Activated CD4-positive, alpha-beta T cell treated with anti-CD3 and anti-CD28 coated beads, Interleukin-2, amount 10 ng/mL, durations not matched to agents 24 days and 14 days (primary cell): ENCODE measurements at regions not wholly inside any gene's neighbourhood (a gene's known extent, or its start where the extent isn't known, plus 50 kb on each side); places are given as distances from the start of the nearest gene placed in this dataset.
"Not testable (repeated sequence)": the region's sequence is repeated elsewhere in the genome, so short reads cannot be mapped to it uniquely, and the experiment has no call there.

Experiments
- DNase-seq: peaks from one replicate; pipeline ENCODE4 v3.0.0; 2022
- H3K27ac Mint-ChIP-seq: one replicate; pipeline ENCODE4 v1.8.0; 2022; ENCODE audit warnings: mild to moderate bottlenecking, mixed read lengths
- H3K27me3 Mint-ChIP-seq: one replicate; pipeline ENCODE4 v1.8.0; 2022; ENCODE audit warnings: mixed read lengths
- H3K36me3 Mint-ChIP-seq: one replicate; pipeline ENCODE4 v1.8.0; 2022; ENCODE audit warnings: low read depth, mild to moderate bottlenecking, mixed read lengths
- H3K4me1 Mint-ChIP-seq: one replicate; pipeline ENCODE4 v1.8.0; 2021; ENCODE audit warnings: mixed read lengths
- H3K4me3 Mint-ChIP-seq: one replicate; pipeline ENCODE4 v1.8.0; 2022; ENCODE audit warnings: mild to moderate bottlenecking, moderate library complexity, mixed read lengths
- H3K9me3 Mint-ChIP-seq: one replicate; pipeline ENCODE4 v1.8.0; 2021; ENCODE audit warnings: mixed read lengths
- intact Hi-C: fragments of 100-400 bp; cut with micrococcal nuclease; formaldehyde crosslinking; loops from one replicate; pipeline ENCODE4 v1.15.1; 2023

GRCh38 chr10:20481054-20481453 is 416.1 kb downstream of the NEBL start:
- intact Hi-C loops = no loop called here
- Mint-ChIP-seq H3K9me3 (peaks cover 3% of the 10 kb centered on the region), H3K4me1 (no peaks in the 10 kb centered on the region), H3K27ac (no peak overlapping the region), H3K27me3 (no peaks in the 10 kb centered on the region), H3K36me3 (no peaks in the 10 kb centered on the region), H3K4me3 (no peak overlapping the region)
- no peak for DNase-seq

GRCh38 chr10:20480575-20480974 is 416.5 kb downstream of the NEBL start:
- H3K9me3 Mint-ChIP-seq, H3K4me3 Mint-ChIP-seq, H3K27ac Mint-ChIP-seq, H3K27me3 Mint-ChIP-seq, H3K36me3 Mint-ChIP-seq, DNase-seq, H3K4me1 Mint-ChIP-seq, intact Hi-C loops: not testable (repeated sequence)

GRCh38 chr10:20474064-20474463 is 423.0 kb downstream of the NEBL start:
- H3K9me3 Mint-ChIP-seq = no peaks in the 10 kb centered on the region
- no peak overlapping the region for H3K4me3 Mint-ChIP-seq
- no peak overlapping the region for H3K27ac Mint-ChIP-seq
- no peak for DNase-seq
- no peaks in the 10 kb centered on the region for H3K27me3 Mint-ChIP-seq
- H3K36me3 Mint-ChIP-seq = no peaks in the 10 kb centered on the region
- peaks cover 2% of the 10 kb centered on the region for H3K4me1 Mint-ChIP-seq
- intact Hi-C loops = no loop called here

- Mint-ChIP-seq H3K9me3 (no peaks in the 10 kb centered on the region), H3K27me3 (no peaks in the 10 kb centered on the region), H3K4me3 (no peak overlapping the region), H3K4me1 (peaks cover 2% of the 10 kb centered on the region), H3K36me3 (no peaks in the 10 kb centered on the region), H3K27ac (no peak overlapping the region)
- intact Hi-C loops = no loop called here
- DNase-seq = no peak
Observed at GRCh38 chr10:20473023-20473760, 423.9 kb downstream of the NEBL start.

- H3K4me3 Mint-ChIP-seq = no peak overlapping the region
- H3K27me3 Mint-ChIP-seq = no peaks in the 10 kb centered on the region
- no peaks in the 10 kb centered on the region for H3K36me3 Mint-ChIP-seq
- peaks cover 10% of the 10 kb centered on the region for H3K9me3 Mint-ChIP-seq
- H3K27ac Mint-ChIP-seq = no peak overlapping the region
- no peaks in the 10 kb centered on the region for H3K4me1 Mint-ChIP-seq
- DNase-seq = no peak
- intact Hi-C loops = no loop called here
Observed at GRCh38 chr10:20466731-20467130, 430.4 kb downstream of the NEBL start.

- no peaks in the 10 kb centered on the region for H3K36me3 Mint-ChIP-seq
- H3K9me3 Mint-ChIP-seq = peaks cover 7% of the 10 kb centered on the region
- intact Hi-C loops = no loop called here
- no peak for DNase-seq
- H3K27ac Mint-ChIP-seq = no peak overlapping the region
- H3K4me3 Mint-ChIP-seq = no peak overlapping the region
- H3K4me1 Mint-ChIP-seq = no peaks in the 10 kb centered on the region
- no peaks in the 10 kb centered on the region for H3K27me3 Mint-ChIP-seq
Observed at GRCh38 chr10:20457649-20458048, 439.5 kb downstream of the NEBL start.

- Mint-ChIP-seq H3K4me3 (no peak overlapping the region), H3K36me3 (no peaks in the 10 kb centered on the region), H3K4me1 (no peaks in the 10 kb centered on the region), H3K9me3 (no peaks in the 10 kb centered on the region), H3K27me3 (no peaks in the 10 kb centered on the region), H3K27ac (no peak overlapping the region)
- no peak for DNase-seq
- intact Hi-C loops = no loop called here
Observed at GRCh38 chr10:20455774-20456173, 441.3 kb downstream of the NEBL start.

- H3K4me3 Mint-ChIP-seq = no peak overlapping the region
- intact Hi-C loops = no loop called here
- H3K9me3 Mint-ChIP-seq = no peaks in the 10 kb centered on the region
- H3K36me3 Mint-ChIP-seq = no peaks in the 10 kb centered on the region
- no peak for DNase-seq
- H3K27me3 Mint-ChIP-seq = no peaks in the 10 kb centered on the region
- H3K27ac Mint-ChIP-seq = no peak overlapping the region
- H3K4me1 Mint-ChIP-seq = no peaks in the 10 kb centered on the region
Observed at GRCh38 chr10:20454331-20454730, 442.8 kb downstream of the NEBL start.

- H3K4me1 Mint-ChIP-seq = no peaks in the 10 kb centered on the region
- intact Hi-C loops = no loop called here
- peaks cover 10% of the 10 kb centered on the region for H3K9me3 Mint-ChIP-seq
Observed at GRCh38 chr10:20446561-20447193, 450.4 kb downstream of the NEBL start.

GRCh38 chr10:20443094-20443493 is 454.0 kb downstream of the NEBL start:
- H3K9me3 Mint-ChIP-seq = peaks cover 15% of the 10 kb centered on the region

More at GRCh38 chr10:20446561-20447193, 450.4 kb downstream of the NEBL start:
- Mint-ChIP-seq H3K4me3 (no peak overlapping the region), H3K27ac (no peak overlapping the region), H3K36me3 (no peaks in the 10 kb centered on the region), H3K27me3 (no peaks in the 10 kb centered on the region)
- no peak for DNase-seq

GRCh38 chr10:20429742-20430141 is 467.4 kb downstream of the NEBL start:
- DNase-seq = no peak
- no peaks in the 10 kb centered on the region for H3K36me3 Mint-ChIP-seq
- peaks cover 19% of the 10 kb centered on the region for H3K9me3 Mint-ChIP-seq
- no peaks in the 10 kb centered on the region for H3K27me3 Mint-ChIP-seq
- no peak overlapping the region for H3K4me3 Mint-ChIP-seq
- intact Hi-C loops = no loop called here
- no peak overlapping the region for H3K27ac Mint-ChIP-seq
- no peaks in the 10 kb centered on the region for H3K4me1 Mint-ChIP-seq

More at GRCh38 chr10:20443094-20443493, 454.0 kb downstream of the NEBL start:
- intact Hi-C loops = no loop called here
- H3K4me1 Mint-ChIP-seq = no peaks in the 10 kb centered on the region
- H3K27me3 Mint-ChIP-seq = no peaks in the 10 kb centered on the region
- no peaks in the 10 kb centered on the region for H3K36me3 Mint-ChIP-seq
- DNase-seq = no peak
- no peak overlapping the region for H3K4me3 Mint-ChIP-seq
- H3K27ac Mint-ChIP-seq = no peak overlapping the region

- Mint-ChIP-seq H3K9me3 (peaks cover 31% of the 10 kb centered on the region), H3K36me3 (no peaks in the 10 kb centered on the region)
- intact Hi-C loops = no loop called here
Observed at GRCh38 chr10:20427821-20428220, 469.3 kb downstream of the NEBL start.

GRCh38 chr10:20418286-20418685 is 478.8 kb downstream of the NEBL start:
- Mint-ChIP-seq H3K36me3 (no peaks in the 10 kb centered on the region), H3K4me3 (no peak overlapping the region), H3K27me3 (no peaks in the 10 kb centered on the region), H3K27ac (no peak overlapping the region), H3K4me1 (no peaks in the 10 kb centered on the region), H3K9me3 (peaks cover 5% of the 10 kb centered on the region)
- intact Hi-C loops = no loop called here
- no peak for DNase-seq

More at GRCh38 chr10:20427821-20428220, 469.3 kb downstream of the NEBL start:
- Mint-ChIP-seq H3K27ac (no peak overlapping the region), H3K4me3 (no peak overlapping the region), H3K4me1 (no peaks in the 10 kb centered on the region), H3K27me3 (no peaks in the 10 kb centered on the region)
- no peak for DNase-seq

- intact Hi-C loops = no loop called here
- Mint-ChIP-seq H3K27me3 (no peaks in the 10 kb centered on the region), H3K9me3 (peaks cover 5% of the 10 kb centered on the region), H3K4me1 (no peaks in the 10 kb centered on the region), H3K36me3 (no peaks in the 10 kb centered on the region), H3K4me3 (no peak overlapping the region), H3K27ac (no peak overlapping the region)
- no peak for DNase-seq
Observed at GRCh38 chr10:20417791-20418190, 479.3 kb downstream of the NEBL start.
